Naive thymus-derived CD8-positive, alpha-beta T cell (primary cell): ENCODE measurements at regions not wholly inside any gene's neighbourhood (a gene's known extent, or its start where the extent isn't known, plus 50 kb on each side); places are given as distances from the start of the nearest gene placed in this dataset.
A peak's percentile ranks its signal among the peaks of the same experiment; 100 is the strongest.

Experiments
- ATAC-seq, 2 donors: fragments of 150-1000 bp; cut with Tn5 transposase in 1 of 2; sonication (Bioruptor Pico), chemical (Tn5 transposase) in 1 of 2; 1 replicate in 1 of 2; 2 replicates in 1 of 2; pipeline ENCODE4 v1.10.0; 2021; ENCODE audit warnings: mild to moderate bottlenecking in 2 of 2, moderate library complexity in 2 of 2
- POLR2A ChIA-PET: fragments of 350-600 bp; sonication (Branson Sonifier 250); formaldehyde crosslinking; loops from one replicate; lab custom pipeline; 2021; ENCODE audit warnings: antibody characterized with exemption; lab: Charles Lee
- DNase-seq, 10 donors: peaks; one replicate each; pipeline versions ENCODE4 v3.0.0 to v3.0.0-alpha.2; 2020 to 2022
- H3K27ac Mint-ChIP-seq, 10 donors: one replicate each; pipeline ENCODE4 v1.8.0; 2020 to 2022; ENCODE audit warnings: mild to moderate bottlenecking in 10 of 10, mixed read lengths in 10 of 10, moderate library complexity in 4 of 10, inconsistent platforms in 1 of 10
- H3K27me3 Mint-ChIP-seq, 5 donors: one replicate each; pipeline ENCODE4 v1.8.0; 2021 to 2022; ENCODE audit warnings: mixed read lengths in 5 of 5
- H3K36me3 Mint-ChIP-seq, 3 donors: one replicate each; pipeline ENCODE4 v1.8.0; 2020 to 2022; ENCODE audit warnings: mixed read lengths in 3 of 3, mild to moderate bottlenecking in 2 of 3, inconsistent platforms in 1 of 3
- H3K4me1 Mint-ChIP-seq, 4 donors: one replicate each; pipeline ENCODE4 v1.8.0; 2021 to 2022; ENCODE audit warnings: mixed read lengths in 4 of 4
- H3K4me3 Mint-ChIP-seq, 10 donors: one replicate each; pipeline ENCODE4 v1.8.0; 2020 to 2022; ENCODE audit warnings: mild to moderate bottlenecking in 10 of 10, mixed read lengths in 10 of 10, moderate library complexity in 6 of 10, inconsistent platforms in 1 of 10
- H3K9me3 Mint-ChIP-seq, 9 donors: one replicate each; pipeline ENCODE4 v1.8.0; 2020 to 2022; ENCODE audit warnings: mixed read lengths in 9 of 9, mild to moderate bottlenecking in 3 of 9, inconsistent platforms in 1 of 9, moderate library complexity in 1 of 9

GRCh38 chr12:47400266-47400665, 305.6 kb downstream of the RPAP3 start:
- H3K9me3 Mint-ChIP-seq = peaks cover 0 to 40% (median 12%) of the 10 kb centered on the region in 9 donors
- H3K27me3 Mint-ChIP-seq = no peaks in the 10 kb centered on the region
- H3K27ac Mint-ChIP-seq = peak overlapping the region in 1 of 10 donors; percentile 16
- H3K4me1 Mint-ChIP-seq = peaks cover 22 to 59% (median 41%) of the 10 kb centered on the region in 4 donors
- POLR2A ChIA-PET = interaction anchor here (0.6 to 1.0 kb wide), 4 partner anchors 14 to 205 kb away, joined by 3 read pairs; no protein-coding TSS in a partner anchor
- peaks cover 0 to 17% (median 14%) of the 10 kb centered on the region in 3 donors for H3K36me3 Mint-ChIP-seq
- DNase-seq (no peak), ATAC-seq (no peak)
- H3K4me3 Mint-ChIP-seq = peak overlapping the region in 1 of 10 donors; percentile 6

GRCh38 chr12:47397664-47398281, 308.1 kb downstream of the RPAP3 start:
- Mint-ChIP-seq H3K4me3 (peak overlapping the region in 7 of 10 donors; percentile 20 to 79 (median 70)), H3K4me1 (peaks cover 20 to 72% (median 53%) of the 10 kb centered on the region in 4 donors), H3K36me3 (peaks cover 0 to 17% (median 17%) of the 10 kb centered on the region in 3 donors), H3K9me3 (peaks cover 0 to 42% (median 12%) of the 10 kb centered on the region in 9 donors), H3K27ac (peak overlapping the region; percentile 84 to 97 (median 92)), H3K27me3 (no peaks in the 10 kb centered on the region)
- peak in 8 of 10 donors; percentile 18 to 81 (median 49) for DNase-seq
- ATAC-seq = peak; percentile 85 to 93
- POLR2A ChIA-PET = interaction anchor here (0.8 to 4.5 kb wide), 27 partner anchors 8 to 368 kb away, joined by 3 to 58 read pairs (median 5); partner anchors contain the start of genes AMIGO2 and PCED1B

GRCh38 chr12:47396902-47397663, 308.7 kb downstream of the RPAP3 start:
- peak overlapping the region in 7 of 10 donors; percentile 33 to 79 (median 56) for H3K4me3 Mint-ChIP-seq
- peaks cover 22 to 74% (median 54%) of the 10 kb centered on the region in 4 donors for H3K4me1 Mint-ChIP-seq
- peaks cover 0 to 42% (median 12%) of the 10 kb centered on the region in 9 donors for H3K9me3 Mint-ChIP-seq
- peak overlapping the region; percentile 84 to 97 (median 92) for H3K27ac Mint-ChIP-seq
- peak; percentile 64 to 72 for ATAC-seq
- POLR2A ChIA-PET = interaction anchor here (0.6 to 4.5 kb wide), 29 partner anchors 9 to 367 kb away, joined by 3 to 58 read pairs (median 7); partner anchors contain the start of genes AMIGO2 and PCED1B
- peaks cover 0 to 17% (median 17%) of the 10 kb centered on the region in 3 donors for H3K36me3 Mint-ChIP-seq
- no peaks in the 10 kb centered on the region for H3K27me3 Mint-ChIP-seq
- peak in 5 of 10 donors; percentile 10 to 69 (median 35) for DNase-seq

GRCh38 chr12:47394070-47394469, 311.8 kb downstream of the RPAP3 start:
- peak overlapping the region; percentile 91 to 99 (median 96) for H3K27ac Mint-ChIP-seq
- no peaks in the 10 kb centered on the region for H3K27me3 Mint-ChIP-seq
- H3K36me3 Mint-ChIP-seq = peaks cover 0 to 17% (median 17%) of the 10 kb centered on the region in 3 donors
- H3K4me1 Mint-ChIP-seq = peaks cover 34 to 81% (median 79%) of the 10 kb centered on the region in 4 donors
- DNase-seq = no peak
- no peak for ATAC-seq
- H3K9me3 Mint-ChIP-seq = peaks cover 0 to 32% (median 12%) of the 10 kb centered on the region in 9 donors
- H3K4me3 Mint-ChIP-seq = peak overlapping the region in 4 of 10 donors; percentile 5 to 36 (median 28)
- POLR2A ChIA-PET = interaction anchor here (0.8 to 4.5 kb wide), 4 partner anchors 31 to 178 kb away, joined by 3 to 58 read pairs (median 4); no protein-coding TSS in a partner anchor

- DNase-seq (no peak), ATAC-seq (no peak)
- Mint-ChIP-seq H3K27ac (peak overlapping the region; percentile 91 to 99 (median 97)), H3K4me3 (peak overlapping the region in 9 of 10 donors; percentile 34 to 76 (median 60)), H3K36me3 (peaks cover 0 to 17% (median 17%) of the 10 kb centered on the region in 3 donors), H3K4me1 (peaks cover 36 to 86% (median 84%) of the 10 kb centered on the region in 4 donors), H3K27me3 (no peaks in the 10 kb centered on the region), H3K9me3 (peaks cover 0 to 27% (median 12%) of the 10 kb centered on the region in 9 donors)
- POLR2A ChIA-PET = interaction anchor here (1.1 kb wide), 2 partner anchors 30 to 32 kb away, joined by 3 to 4 read pairs; no protein-coding TSS in a partner anchor
These were observed 312.4 kb downstream of the RPAP3 start for GRCh38 chr12:47393403-47393790.

GRCh38 chr12:47391566-47391965, 311.8 kb upstream of the AMIGO2 start:
- peak overlapping the region in 9 of 10 donors; percentile 28 to 83 (median 68) for H3K4me3 Mint-ChIP-seq
- H3K9me3 Mint-ChIP-seq = peaks cover 0 to 12% (median 9%) of the 10 kb centered on the region in 9 donors
- H3K4me1 Mint-ChIP-seq = peaks cover 28 to 82% (median 78%) of the 10 kb centered on the region in 4 donors
- H3K36me3 Mint-ChIP-seq = peaks cover 0 to 9% (median 6%) of the 10 kb centered on the region in 3 donors
- H3K27me3 Mint-ChIP-seq = no peaks in the 10 kb centered on the region
- peak; percentile 83 to 96 for ATAC-seq
- DNase-seq = peak; percentile 29 to 85 (median 72)
- POLR2A ChIA-PET = interaction anchor here (0.8 to 2.0 kb wide), 7 partner anchors 11 to 197 kb away, joined by 3 to 15 read pairs (median 3); no protein-coding TSS in a partner anchor
- peak overlapping the region; percentile 95 to 100 (median 97) for H3K27ac Mint-ChIP-seq

- no peak for ATAC-seq
- Mint-ChIP-seq H3K27ac (peak overlapping the region in 4 of 10 donors; percentile 34 to 95 (median 76)), H3K4me1 (peaks cover 28 to 76% (median 65%) of the 10 kb centered on the region in 4 donors), H3K36me3 (no peaks in the 10 kb centered on the region), H3K27me3 (no peaks in the 10 kb centered on the region), H3K9me3 (peaks cover 0 to 9% (median 0%) of the 10 kb centered on the region in 9 donors), H3K4me3 (no peak overlapping the region)
- no peak for DNase-seq
- POLR2A ChIA-PET = interaction anchor here (0.6 to 2.6 kb wide), 4 partner anchors 10 to 41 kb away, joined by 3 to 14 read pairs (median 6); no protein-coding TSS in a partner anchor
These were observed 309.0 kb upstream of the AMIGO2 start for GRCh38 chr12:47388712-47389111.

- Mint-ChIP-seq H3K9me3 (peaks cover 0 to 9% (median 0%) of the 10 kb centered on the region in 9 donors), H3K27ac (peak overlapping the region in 7 of 10 donors; percentile 12 to 95 (median 81)), H3K27me3 (no peaks in the 10 kb centered on the region), H3K4me3 (no peak overlapping the region), H3K36me3 (no peaks in the 10 kb centered on the region), H3K4me1 (peaks cover 28 to 76% (median 63%) of the 10 kb centered on the region in 4 donors)
- ATAC-seq (no peak), DNase-seq (no peak)
- POLR2A ChIA-PET = interaction anchor here (0.6 to 2.6 kb wide), 5 partner anchors 9 to 143 kb away, joined by 3 to 14 read pairs (median 6); no protein-coding TSS in a partner anchor
These were observed 308.2 kb upstream of the AMIGO2 start for GRCh38 chr12:47387994-47388393.

GRCh38 chr12:47385653-47386052, 305.9 kb upstream of the AMIGO2 start:
- ATAC-seq (no peak), DNase-seq (no peak)
- Mint-ChIP-seq H3K36me3 (peaks cover 0 to 3% (median 0%) of the 10 kb centered on the region in 3 donors), H3K4me3 (no peak overlapping the region), H3K27ac (peak overlapping the region in 3 of 10 donors; percentile 19 to 77 (median 37)), H3K27me3 (no peaks in the 10 kb centered on the region), H3K9me3 (peaks cover 0 to 9% (median 6%) of the 10 kb centered on the region in 9 donors), H3K4me1 (peaks cover 18 to 65% (median 55%) of the 10 kb centered on the region in 4 donors)
- POLR2A ChIA-PET = no interaction called here

- DNase-seq (no peak), ATAC-seq (no peak)
- H3K36me3 Mint-ChIP-seq = peaks cover 0 to 3% (median 0%) of the 10 kb centered on the region in 3 donors
- H3K27ac Mint-ChIP-seq = peak overlapping the region in 3 of 10 donors; percentile 0 to 53 (median 22)
- H3K4me3 Mint-ChIP-seq = no peak overlapping the region
- POLR2A ChIA-PET = interaction anchor here (1.1 kb wide), 1 partner anchor 13 kb away, joined by 3 read pairs; no protein-coding TSS in a partner anchor
- H3K4me1 Mint-ChIP-seq = peaks cover 26 to 62% (median 59%) of the 10 kb centered on the region in 4 donors
- no peaks in the 10 kb centered on the region for H3K27me3 Mint-ChIP-seq
- peaks cover 0 to 10% (median 5%) of the 10 kb centered on the region in 9 donors for H3K9me3 Mint-ChIP-seq
These were observed 304.2 kb upstream of the AMIGO2 start for GRCh38 chr12:47383942-47384341.

- no peaks in the 10 kb centered on the region for H3K27me3 Mint-ChIP-seq
- peak in 1 of 2 donors; percentile 46 for ATAC-seq
- POLR2A ChIA-PET = interaction anchor here (0.6 kb wide), 1 partner anchor 171 kb away, joined by 3 read pairs; no protein-coding TSS in a partner anchor
- peaks cover 0 to 10% (median 5%) of the 10 kb centered on the region in 9 donors for H3K9me3 Mint-ChIP-seq
- H3K4me1 Mint-ChIP-seq = peaks cover 21 to 64% (median 58%) of the 10 kb centered on the region in 4 donors
- H3K36me3 Mint-ChIP-seq = peaks cover 0 to 3% (median 0%) of the 10 kb centered on the region in 3 donors
- DNase-seq = no peak
- H3K4me3 Mint-ChIP-seq = no peak overlapping the region
- H3K27ac Mint-ChIP-seq = peak overlapping the region in 3 of 10 donors; percentile 10 to 66 (median 38)
These were observed 302.5 kb upstream of the AMIGO2 start for GRCh38 chr12:47382305-47382704.
